GM19025 (cell line): ENCODE measurements at regions not wholly inside any gene's neighbourhood (a gene's known extent, or its start where the extent isn't known, plus 50 kb on each side); places are given as distances from the start of the nearest gene placed in this dataset.
"Not testable (repeated sequence)": the region's sequence is repeated elsewhere in the genome, so short reads cannot be mapped to it uniquely, and the experiment has no call there.

Experiments used
- ATAC-seq: cut with Tn5 transposase; IDR thresholded peaks from one replicate; pipeline ENCODE4 v1.9.1; 2021; ENCODE audit warnings: mild to moderate bottlenecking, low read depth, moderate library complexity; ENCODE audit not compliant: unreplicated experiment

DNA sequence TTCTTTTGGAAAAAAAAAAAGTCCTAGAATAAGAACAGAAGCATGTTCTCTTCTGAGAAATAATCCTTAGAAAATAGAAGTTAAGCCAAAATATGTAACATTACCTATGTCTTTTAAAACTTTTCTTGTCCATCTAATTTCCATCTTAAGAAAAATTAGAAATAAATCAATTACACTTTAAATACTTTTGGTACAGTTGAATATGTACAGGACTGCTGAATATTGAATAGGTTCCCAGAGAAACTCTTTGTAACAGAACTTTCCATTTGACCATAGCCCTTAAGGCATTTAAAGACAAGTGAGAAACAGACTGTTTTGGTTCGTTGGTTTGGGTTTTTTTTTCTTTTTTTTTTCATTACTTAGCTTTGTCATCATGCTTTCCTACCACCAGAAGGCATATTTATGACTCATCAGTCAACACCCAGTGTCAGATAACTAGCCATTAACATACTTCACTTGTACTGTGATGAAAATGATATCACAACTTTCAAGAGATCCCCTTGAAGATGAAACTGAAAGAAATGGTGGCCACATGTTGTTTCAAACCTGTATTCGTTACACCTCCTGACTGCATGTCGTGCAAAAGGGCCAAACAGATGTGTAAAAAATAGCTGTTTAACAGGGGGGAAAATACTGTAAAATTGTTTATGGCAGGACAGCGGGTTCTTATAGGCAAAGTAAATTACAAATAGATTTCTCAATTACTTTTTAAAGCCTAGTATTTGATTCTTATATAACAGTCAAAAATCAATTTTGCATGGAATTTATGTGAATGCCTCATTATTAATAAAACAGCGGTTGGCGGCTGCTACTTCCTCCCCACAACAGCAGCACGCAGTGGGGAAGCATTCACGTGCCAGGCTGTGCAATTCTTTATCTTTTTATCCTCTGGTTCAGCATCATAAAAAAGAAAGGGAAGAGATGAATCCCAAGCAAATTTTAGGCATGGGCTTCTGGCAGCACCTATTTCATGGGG lies 280.7 kb upstream of the HNRNPA3 start:
- ATAC-seq = peak; percentile 97

GRCh38 chr2:176934131-176934530 lies 278.5 kb upstream of the HNRNPA3 start:
- ATAC-seq = no peak

DNA sequence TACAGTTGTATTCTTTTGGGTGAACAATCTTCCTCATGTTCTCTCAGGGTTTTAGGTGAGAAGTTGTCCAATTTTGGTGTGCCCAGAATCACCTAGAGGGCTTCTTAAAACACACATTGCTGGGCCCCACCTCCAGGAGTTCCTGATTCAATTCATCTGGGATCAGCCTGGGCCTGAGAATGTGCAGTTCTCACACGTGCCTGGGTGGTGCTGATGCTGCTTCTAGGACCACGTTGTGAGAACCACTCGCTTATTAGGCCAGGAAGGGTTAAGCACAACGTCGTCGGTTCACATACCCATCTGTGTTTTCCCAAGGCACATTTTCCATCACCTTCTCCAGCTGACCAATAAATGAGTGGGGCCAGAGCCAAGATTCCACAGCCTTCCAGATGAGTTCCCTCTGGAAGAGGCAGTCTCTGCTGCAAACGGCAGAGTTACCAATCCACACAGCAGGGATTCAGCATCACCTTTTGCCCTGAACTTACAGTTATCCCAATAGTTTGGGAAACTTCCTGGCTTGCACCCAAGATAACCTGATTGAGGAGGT lies 277.7 kb upstream of the HNRNPA3 start:
- ATAC-seq = no peak

DNA sequence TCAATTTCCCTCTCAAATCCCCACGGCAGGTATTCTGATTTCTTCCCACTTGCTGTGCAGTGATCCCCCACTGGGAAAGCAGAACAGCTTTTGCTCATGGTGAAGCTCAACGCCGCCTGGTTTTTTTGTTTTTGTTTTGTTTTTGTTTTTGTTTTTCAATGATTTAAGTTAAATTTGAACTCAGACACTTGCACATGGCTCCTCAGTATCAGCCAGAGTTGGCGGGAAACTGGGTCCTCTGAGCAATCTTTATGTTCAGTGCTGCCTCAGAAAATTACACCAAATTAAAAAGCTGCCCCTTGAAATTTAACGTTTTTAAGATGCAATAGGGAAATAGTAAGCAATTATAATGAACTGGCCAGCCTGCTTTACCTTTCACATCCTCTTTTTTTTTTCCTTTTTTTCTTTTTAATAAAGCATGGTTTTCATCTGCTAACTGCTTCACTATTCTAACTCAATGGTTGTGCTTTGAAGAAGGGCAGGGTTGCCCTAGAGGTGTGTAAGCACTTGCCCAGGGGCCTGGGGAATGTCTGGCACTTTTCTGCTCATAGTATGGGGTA lies 277.0 kb upstream of the HNRNPA3 start:
- ATAC-seq = no peak

GRCh38 chr2:176936410-176936809 lies 276.2 kb upstream of the HNRNPA3 start:
- ATAC-seq = no peak

GRCh38 chr2:176944998-176945397 lies 267.6 kb upstream of the HNRNPA3 start:
- ATAC-seq = no peak

- no peak for ATAC-seq
These were observed 264.8 kb upstream of the HNRNPA3 start for GRCh38 chr2:176947754-176948153.

DNA sequence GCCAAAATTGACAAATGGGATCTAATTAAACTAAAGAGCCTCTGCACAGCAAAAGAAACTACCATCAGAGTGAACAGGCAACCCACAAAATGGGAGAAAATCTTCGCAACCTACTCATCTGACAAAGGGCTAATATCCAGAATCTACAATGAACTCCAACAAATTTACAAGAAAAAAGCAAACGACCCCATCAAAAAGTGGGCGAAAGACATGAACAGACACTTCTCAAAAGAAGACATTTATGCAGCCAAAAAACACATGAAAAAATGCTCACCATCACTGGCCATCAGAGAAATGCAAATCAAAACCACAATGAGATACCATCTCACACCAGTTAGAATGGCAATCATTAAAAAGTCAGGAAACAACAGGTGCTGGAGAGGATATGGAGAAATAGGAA lies 261.4 kb upstream of the HNRNPA3 start:
- ATAC-seq = not testable (repeated sequence)

GRCh38 chr2:176956791-176957190 lies 255.8 kb upstream of the HNRNPA3 start:
- no peak for ATAC-seq

GRCh38 chr2:176959614-176960013 lies 253.0 kb upstream of the HNRNPA3 start:
- ATAC-seq = no peak

DNA sequence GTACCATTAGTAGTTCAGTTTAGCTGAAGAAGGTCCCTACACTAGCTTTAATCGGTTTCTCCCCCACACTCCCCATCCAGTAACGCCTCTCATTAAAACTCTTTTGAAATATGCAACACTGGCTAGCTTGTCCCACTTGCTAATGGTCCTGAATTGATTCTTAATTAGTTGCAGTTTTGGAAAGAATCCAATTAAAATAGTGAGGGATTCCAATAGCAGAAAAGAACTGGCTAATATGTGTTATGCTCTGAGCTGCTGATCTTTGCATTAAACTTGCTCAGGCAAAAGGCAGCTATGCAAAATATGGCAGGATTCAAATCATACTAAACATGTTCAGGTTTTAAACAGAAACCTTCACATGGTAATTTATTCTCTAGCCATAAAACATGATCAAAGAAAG lies 252.5 kb upstream of the HNRNPA3 start:
- no peak for ATAC-seq

DNA sequence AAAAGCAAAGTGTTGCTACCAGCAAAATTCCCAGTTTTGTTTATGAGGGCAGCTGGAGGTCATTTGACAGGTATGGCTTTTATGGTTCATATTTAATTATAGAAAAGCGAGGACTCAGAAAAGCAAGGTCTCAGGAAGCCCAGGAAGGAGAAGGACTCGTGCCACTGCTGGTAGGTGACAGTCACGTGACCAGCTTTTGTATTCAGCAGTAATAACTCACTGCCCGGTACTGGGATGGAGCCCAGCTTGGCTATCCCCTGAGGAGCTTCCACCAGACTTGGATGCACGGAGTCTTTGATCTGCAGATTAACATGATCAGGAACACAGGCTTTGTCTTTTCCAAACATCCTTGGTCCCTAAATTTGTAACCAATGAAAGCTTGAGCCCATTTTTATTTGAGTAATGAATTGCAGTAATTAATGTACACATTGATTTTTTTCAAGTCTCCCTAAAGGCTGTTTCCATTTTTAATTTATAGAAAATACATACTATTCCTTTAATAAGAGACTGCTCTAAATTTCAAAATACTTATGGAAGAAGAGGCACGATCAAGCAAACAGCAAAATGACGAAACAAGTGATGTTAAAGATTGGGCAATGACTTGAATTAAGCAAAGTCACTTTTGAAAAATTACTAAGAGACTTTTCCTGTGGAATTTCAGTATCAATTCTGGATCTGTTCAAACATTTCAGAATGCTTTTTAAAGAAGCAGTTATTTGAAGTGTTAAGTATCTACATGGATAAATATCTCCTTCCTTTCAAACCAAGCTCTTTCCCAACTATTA lies 251.7 kb upstream of the HNRNPA3 start:
- no peak for ATAC-seq

GRCh38 chr2:176961775-176962619 lies 250.6 kb upstream of the HNRNPA3 start:
- no peak for ATAC-seq

DNA sequence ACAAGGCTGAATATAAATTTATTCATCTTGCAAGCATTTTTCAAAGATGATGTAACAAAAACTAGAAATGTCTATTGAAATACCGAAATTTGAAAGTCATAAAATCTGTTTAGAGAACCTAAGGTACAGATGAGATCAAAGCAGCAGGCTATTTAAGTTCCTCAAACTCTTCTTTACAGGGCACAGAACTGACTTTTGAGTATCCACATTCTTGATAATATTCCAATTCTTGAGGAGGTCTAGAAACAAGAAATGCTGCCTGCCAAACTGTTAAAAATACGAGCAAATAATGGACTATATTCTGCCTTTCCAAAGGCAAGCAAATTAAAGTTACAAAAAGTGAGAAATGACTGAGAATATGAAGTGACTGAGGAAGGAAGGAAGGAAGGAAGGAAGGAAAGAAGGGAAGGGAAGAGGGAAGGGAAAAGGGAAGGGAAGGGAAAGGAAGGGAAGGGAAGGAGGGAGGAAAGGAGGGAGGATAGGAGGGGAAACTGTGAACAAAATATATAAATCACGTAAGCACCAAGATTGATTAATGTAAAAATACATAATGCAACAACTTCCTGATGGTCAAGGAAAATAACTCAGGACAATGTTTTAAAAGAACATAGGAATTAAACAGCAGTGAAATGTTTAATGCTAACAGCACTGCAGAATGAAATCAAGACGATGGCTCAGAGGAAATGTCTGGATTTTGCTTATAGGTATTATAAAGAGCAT lies 248.9 kb upstream of the HNRNPA3 start:
- no peak for ATAC-seq

GRCh38 chr2:176967911-176968450 lies 244.6 kb upstream of the HNRNPA3 start:
- ATAC-seq = no peak

GRCh38 chr2:176969642-176970359 lies 242.8 kb upstream of the HNRNPA3 start:
- ATAC-seq = no peak

GRCh38 chr2:176976736-176977685 lies 235.6 kb upstream of the HNRNPA3 start:
- no peak for ATAC-seq
